CD4-positive, alpha-beta T cell (primary cell): ENCODE measurements at regions not wholly inside any gene's neighbourhood (a gene's known extent, or its start where the extent isn't known, plus 50 kb on each side); places are given as distances from the start of the nearest gene placed in this dataset.
"Not testable (repeated sequence)": the region's sequence is repeated elsewhere in the genome, so short reads cannot be mapped to it uniquely, and the experiment has no call there.

Experiments used
- ATAC-seq: fragments of 200-7000 bp; cut with Tn5 transposase; one replicate; pipeline ENCODE4 v1.10.0; 2022; ENCODE audit warnings: mild to moderate bottlenecking; ENCODE audit not compliant: poor library complexity
- CTCF ChIA-PET: fragments of 350-600 bp; sonication (Branson Sonifier 250); formaldehyde crosslinking; loops from one replicate; lab custom pipeline; 2021; ENCODE audit warnings: antibody characterized with exemption, inconsistent platforms; lab: Charles Lee
- POLR2A ChIA-PET: fragments of 350-600 bp; sonication (Branson Sonifier 250); formaldehyde crosslinking; loops from one replicate; lab custom pipeline; 2021; ENCODE audit warnings: antibody characterized with exemption, inconsistent platforms; lab: Charles Lee
- DNase-seq, 14 experiments: peaks; one replicate each; pipeline ENCODE4 v3.0.0-alpha.2; 2013 to 2020; ENCODE audit warnings: mixed read lengths in 2 of 14
- H3K27ac ChIP-seq, 2 donors: one replicate each; pipeline versions ENCODE4 v1.5.1 to v1.7.0; 2013; ENCODE audit warnings: low read length in 2 of 2, low read depth in 1 of 2, mild to moderate bottlenecking in 1 of 2
- H3K27me3 ChIP-seq, 2 experiments: 1 replicate in 1 of 2; 2 replicates in 1 of 2; pipeline versions ENCODE4 v1.6.1 to v1.7.0; 2013; ENCODE audit warnings: low read length in 2 of 2, control low read depth in 1 of 2, mild to moderate bottlenecking in 1 of 2, moderate library complexity in 1 of 2; ENCODE audit not compliant: insufficient read depth in 2 of 2, control insufficient read depth in 1 of 2
- H3K36me3 ChIP-seq: one replicate; pipeline ENCODE4 v1.6.1; 2013; ENCODE audit warnings: low read length, control low read depth; ENCODE audit not compliant: insufficient read depth
- H3K4me1 ChIP-seq: one replicate; pipeline ENCODE4 v1.6.1; 2013; ENCODE audit warnings: low read length, control low read depth; ENCODE audit not compliant: insufficient read depth
- H3K4me3 ChIP-seq: one replicate; pipeline ENCODE4 v1.5.1; 2013; ENCODE audit warnings: mild to moderate bottlenecking, low read length, moderate library complexity
- H3K9me3 ChIP-seq, 2 experiments: 1 replicate in 1 of 2; 2 replicates in 1 of 2; pipeline versions ENCODE4 v1.6.1 to v1.7.0; 2013; ENCODE audit warnings: low read length in 2 of 2, mild to moderate bottlenecking in 2 of 2, control low read depth in 1 of 2, moderate library complexity in 1 of 2; ENCODE audit not compliant: control insufficient read depth in 1 of 2, insufficient read depth in 1 of 2
- H3K27ac Mint-ChIP-seq: one replicate; pipeline ENCODE4 v1.8.0; 2020; ENCODE audit warnings: mixed read lengths
- H3K27me3 Mint-ChIP-seq: one replicate; pipeline ENCODE4 v1.8.0; 2021; ENCODE audit warnings: mixed read lengths
- H3K36me3 Mint-ChIP-seq: one replicate; pipeline ENCODE4 v1.8.0; 2021; ENCODE audit warnings: low read depth, mixed read lengths
- H3K4me1 Mint-ChIP-seq: one replicate; pipeline ENCODE4 v1.8.0; 2021; ENCODE audit warnings: low read depth, mixed read lengths
- H3K4me3 Mint-ChIP-seq: one replicate; pipeline ENCODE4 v1.8.0; 2020; ENCODE audit warnings: mild to moderate bottlenecking, mixed read lengths
- H3K9me3 Mint-ChIP-seq: one replicate; pipeline ENCODE4 v1.8.0; 2020; ENCODE audit warnings: mixed read lengths
- intact Hi-C, 2 experiments: fragments of 100-400 bp; cut with DNase I in 1 of 2; cut with micrococcal nuclease in 1 of 2; formaldehyde crosslinking; loops; one replicate each; pipeline versions ENCODE4 v1.15.1 to v1.9.0; 2023 to 2025; cut with DNase I, micrococcal nuclease
- TF ChIP-seq, protein P1 (sequence below): fragments of 200-600 bp; IDR thresholded peaks from one replicate; pipeline ENCODE4 v1.8.0; 2022; ENCODE audit warnings: antibody characterized with exemption, mild to moderate bottlenecking

DNA sequence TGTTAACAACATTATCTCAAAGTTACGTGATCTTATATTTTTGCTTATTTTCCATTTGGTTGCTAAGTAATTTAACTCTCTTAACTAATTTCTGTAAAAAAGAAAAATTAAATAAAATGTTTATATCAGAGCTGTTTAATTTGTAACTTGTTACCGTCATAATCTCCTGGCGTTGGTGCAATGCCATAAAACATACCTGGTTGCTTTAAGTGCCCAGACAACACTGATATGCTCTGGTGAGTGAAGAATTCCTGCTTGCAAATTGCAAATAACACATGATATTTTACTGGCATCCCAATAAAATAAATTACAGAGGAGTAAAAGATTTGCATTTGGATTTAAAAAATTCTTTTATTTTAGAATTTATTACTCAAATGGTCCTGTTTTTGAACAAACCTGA, 640.1 kb upstream of the MIS18BP1 start:
- H3K4me3 ChIP-seq = no peak overlapping the region
- no peaks in the 10 kb centered on the region for H3K4me1 ChIP-seq
- H3K27me3 ChIP-seq = no peaks in the 10 kb centered on the region
- ChIA-PET CTCF (no interaction called here), POLR2A (no interaction called here)
- Mint-ChIP-seq H3K4me1 (no peaks in the 10 kb centered on the region), H3K27ac (no peak overlapping the region), H3K27me3 (no peaks in the 10 kb centered on the region), H3K4me3 (no peak overlapping the region), H3K9me3 (peaks cover 12% of the 10 kb centered on the region), H3K36me3 (no peaks in the 10 kb centered on the region)
- no peaks in the 10 kb centered on the region for H3K36me3 ChIP-seq
- H3K9me3 ChIP-seq = peaks cover 0 to 6% of the 10 kb centered on the region in 2 experiments
- intact Hi-C loops = no loop called here
- TF ChIP-seq, protein P1, sequence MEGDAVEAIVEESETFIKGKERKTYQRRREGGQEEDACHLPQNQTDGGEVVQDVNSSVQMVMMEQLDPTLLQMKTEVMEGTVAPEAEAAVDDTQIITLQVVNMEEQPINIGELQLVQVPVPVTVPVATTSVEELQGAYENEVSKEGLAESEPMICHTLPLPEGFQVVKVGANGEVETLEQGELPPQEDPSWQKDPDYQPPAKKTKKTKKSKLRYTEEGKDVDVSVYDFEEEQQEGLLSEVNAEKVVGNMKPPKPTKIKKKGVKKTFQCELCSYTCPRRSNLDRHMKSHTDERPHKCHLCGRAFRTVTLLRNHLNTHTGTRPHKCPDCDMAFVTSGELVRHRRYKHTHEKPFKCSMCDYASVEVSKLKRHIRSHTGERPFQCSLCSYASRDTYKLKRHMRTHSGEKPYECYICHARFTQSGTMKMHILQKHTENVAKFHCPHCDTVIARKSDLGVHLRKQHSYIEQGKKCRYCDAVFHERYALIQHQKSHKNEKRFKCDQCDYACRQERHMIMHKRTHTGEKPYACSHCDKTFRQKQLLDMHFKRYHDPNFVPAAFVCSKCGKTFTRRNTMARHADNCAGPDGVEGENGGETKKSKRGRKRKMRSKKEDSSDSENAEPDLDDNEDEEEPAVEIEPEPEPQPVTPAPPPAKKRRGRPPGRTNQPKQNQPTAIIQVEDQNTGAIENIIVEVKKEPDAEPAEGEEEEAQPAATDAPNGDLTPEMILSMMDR = no peak
- H3K27ac ChIP-seq = no peak overlapping the region
- DNase-seq (no peak), ATAC-seq (no peak)

DNA sequence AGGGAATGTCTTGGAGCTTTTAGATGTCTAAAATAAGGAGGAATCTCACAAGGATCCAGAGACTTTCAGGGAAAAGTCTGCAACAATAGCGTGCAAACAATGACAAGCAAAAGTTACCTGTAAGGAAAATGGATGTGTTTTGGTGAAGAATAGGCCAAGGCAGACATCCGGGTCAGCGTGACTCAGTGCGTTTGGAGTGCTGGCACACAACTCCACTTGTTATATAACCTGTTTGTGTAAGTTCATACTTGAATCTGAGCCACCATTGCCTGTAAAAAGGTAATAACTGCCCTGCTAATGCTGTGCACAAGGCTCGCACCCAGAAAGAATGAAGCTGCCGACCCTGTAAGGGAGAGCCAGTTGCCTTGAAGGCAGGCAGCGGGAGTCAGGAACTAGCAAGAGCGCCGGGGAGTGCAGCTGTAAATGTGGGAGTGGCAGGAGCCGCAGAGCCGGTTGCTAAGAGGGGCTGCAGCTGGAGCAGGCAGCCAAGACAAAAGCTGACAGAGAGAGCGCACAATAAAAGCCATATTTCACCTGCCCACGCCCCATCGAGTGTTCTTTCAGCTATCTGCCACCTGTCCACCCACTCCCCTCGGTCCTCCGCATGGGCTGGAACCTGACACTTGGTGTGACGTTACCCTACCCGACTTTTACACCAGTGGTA, 638.5 kb upstream of the MIS18BP1 start:
- peaks cover 0 to 6% of the 10 kb centered on the region in 2 experiments for H3K9me3 ChIP-seq
- no peak overlapping the region for H3K27ac ChIP-seq
- TF ChIP-seq, protein P1 = no peak
- Mint-ChIP-seq H3K27me3 (no peaks in the 10 kb centered on the region), H3K4me1 (no peaks in the 10 kb centered on the region), H3K9me3 (peaks cover 12% of the 10 kb centered on the region), H3K27ac (no peak overlapping the region), H3K4me3 (no peak overlapping the region), H3K36me3 (no peaks in the 10 kb centered on the region)
- no peak for ATAC-seq
- CTCF ChIA-PET = no interaction called here
- POLR2A ChIA-PET = no interaction called here
- no peaks in the 10 kb centered on the region for H3K4me1 ChIP-seq
- intact Hi-C loops = no loop called here
- H3K36me3 ChIP-seq = no peaks in the 10 kb centered on the region
- H3K27me3 ChIP-seq = no peaks in the 10 kb centered on the region
- no peak for DNase-seq
- H3K4me3 ChIP-seq = no peak overlapping the region

DNA sequence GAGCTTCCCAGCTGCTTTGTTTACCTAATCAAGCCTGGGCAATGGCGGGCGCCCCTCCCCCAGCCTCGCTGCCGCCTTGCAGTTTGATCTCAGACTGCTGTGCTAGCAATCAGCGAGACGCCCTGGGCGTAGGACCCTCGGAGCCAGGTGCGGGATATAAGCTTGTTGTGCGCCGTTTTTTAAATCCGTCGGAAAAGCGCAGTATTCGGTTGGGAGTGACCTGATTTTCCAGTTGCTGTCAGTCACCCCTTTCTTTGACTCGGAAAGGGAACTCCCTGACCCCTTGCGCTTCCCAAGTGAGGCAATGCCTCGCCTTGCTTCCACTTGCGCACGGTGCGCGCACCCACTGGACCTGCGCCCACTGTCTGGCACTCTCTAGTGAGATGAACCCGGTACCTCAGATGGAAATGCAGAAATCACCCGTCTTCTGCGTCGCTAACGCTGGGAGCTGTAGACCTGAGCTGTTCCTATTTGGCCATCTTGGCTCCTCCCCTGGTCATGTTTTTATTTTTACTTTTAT, 635.8 kb upstream of the MIS18BP1 start:
- intact Hi-C loops, H3K27ac Mint-ChIP-seq, H3K9me3 ChIP-seq, H3K36me3 Mint-ChIP-seq, H3K27me3 Mint-ChIP-seq, H3K27ac ChIP-seq, H3K4me3 Mint-ChIP-seq, H3K27me3 ChIP-seq, POLR2A ChIA-PET, DNase-seq, H3K4me1 ChIP-seq, H3K4me1 Mint-ChIP-seq, H3K9me3 Mint-ChIP-seq, ATAC-seq, H3K4me3 ChIP-seq, H3K36me3 ChIP-seq, CTCF ChIA-PET: not testable (repeated sequence)

DNA sequence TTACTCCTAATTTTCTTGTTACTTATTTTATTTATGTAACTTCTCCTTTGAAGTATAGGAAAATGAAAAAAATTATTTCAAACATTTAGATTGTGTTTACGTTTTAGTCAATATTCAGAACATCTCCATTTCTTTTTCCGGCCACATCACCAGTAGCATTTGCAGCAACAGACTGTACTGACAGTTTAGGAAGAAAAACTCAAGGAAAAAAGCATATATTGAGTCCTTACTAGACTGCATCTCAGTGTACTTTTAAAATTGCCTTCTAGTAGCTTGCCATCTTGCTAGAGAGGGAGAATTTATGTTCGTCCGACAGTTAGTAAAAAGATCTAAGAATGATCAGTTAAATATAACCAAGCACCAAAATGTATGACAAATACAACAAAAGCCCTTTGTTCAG, 625.0 kb upstream of the MIS18BP1 start:
- H3K4me1 Mint-ChIP-seq = no peaks in the 10 kb centered on the region
- CTCF ChIA-PET = no interaction called here
- ATAC-seq = no peak
- intact Hi-C loops = no loop called here
- H3K27me3 Mint-ChIP-seq = no peaks in the 10 kb centered on the region
- Histone ChIP-seq H3K4me3 (no peak overlapping the region), H3K27ac (no peak overlapping the region), H3K27me3 (no peaks in the 10 kb centered on the region), H3K36me3 (no peaks in the 10 kb centered on the region), H3K9me3 (peaks cover 6 to 11% of the 10 kb centered on the region in 2 experiments), H3K4me1 (no peaks in the 10 kb centered on the region)
- H3K9me3 Mint-ChIP-seq = peaks cover 11% of the 10 kb centered on the region
- TF ChIP-seq, protein P1 = no peak
- no peaks in the 10 kb centered on the region for H3K36me3 Mint-ChIP-seq
- H3K4me3 Mint-ChIP-seq = no peak overlapping the region
- H3K27ac Mint-ChIP-seq = no peak overlapping the region
- DNase-seq = no peak
- POLR2A ChIA-PET = no interaction called here
